ENCODE measurements at regions not wholly inside any gene's neighbourhood (a gene's known extent, or its start where the extent isn't known, plus 50 kb on each side); places are given as distances from the start of the nearest gene placed in this dataset.

DNA sequence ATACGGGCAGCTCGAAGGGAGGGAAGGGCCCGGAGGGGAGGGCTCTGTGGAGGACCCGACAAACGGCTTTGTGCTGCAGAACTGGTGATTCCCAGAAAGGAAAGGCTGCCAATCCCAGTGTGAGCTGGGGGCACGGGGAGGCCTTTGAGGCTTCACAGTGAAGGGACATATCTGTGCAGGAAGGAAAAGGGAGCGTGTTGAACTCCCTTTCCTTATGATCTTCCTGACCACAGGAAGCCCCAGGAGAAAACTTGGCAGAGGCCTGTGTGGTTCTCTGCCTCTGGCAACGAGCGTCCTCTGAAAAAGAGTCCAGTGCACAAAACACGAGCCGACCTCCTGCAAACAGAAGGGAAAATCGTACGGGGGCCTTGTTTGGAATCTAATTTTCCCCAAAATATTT, 683.5 kb upstream of the SALL3 start:
- TF ChIP-seq EZH2 (IDR thresholded peaks at IDR 0.05; ENCODE audit: insufficient read depth, poor library complexity, severe bottlenecking) (no peak), EZH2phosphoT487 (IDR thresholded peaks at IDR 0.05; ENCODE audit: insufficient read depth, low read depth) (no peak)
